IPS-NIHi11 (cell line): ENCODE measurements at regions not wholly inside any gene's neighbourhood (a gene's known extent, or its start where the extent isn't known, plus 50 kb on each side); places are given as distances from the start of the nearest gene placed in this dataset.
"Not testable (repeated sequence)": the region's sequence is repeated elsewhere in the genome, so short reads cannot be mapped to it uniquely, and the experiment has no call there.

Experiments used
- DNase-seq: peaks from one replicate; pipeline ENCODE4 v3.0.0; 2012; ENCODE audit warnings: mixed read lengths, low spot score

GRCh38 chr12:7591531-7591930, 74.2 kb downstream of the APOBEC1 start:
- no peak for DNase-seq

GRCh38 chr12:7590085-7590484, 75.6 kb downstream of the APOBEC1 start:
- not testable (repeated sequence) for DNase-seq

GRCh38 chr12:7588742-7589329, 76.9 kb downstream of the APOBEC1 start:
- DNase-seq, result peak; percentile 46

GRCh38 chr12:7584137-7584536, 80.6 kb upstream of the CD163 start:
- not testable (repeated sequence) for DNase-seq

GRCh38 chr12:7583471-7583870, 79.9 kb upstream of the CD163 start:
- no peak for DNase-seq

GRCh38 chr12:7582796-7583195, 79.2 kb upstream of the CD163 start:
- DNase-seq, result no peak

GRCh38 chr12:7581625-7582024, 78.0 kb upstream of the CD163 start:
- no peak for DNase-seq

- no peak for DNase-seq
Observed at GRCh38 chr12:7581046-7581445, 77.5 kb upstream of the CD163 start.

- no peak for DNase-seq
Observed at GRCh38 chr12:7571257-7571656, 67.7 kb upstream of the CD163 start.

- no peak for DNase-seq
Observed at GRCh38 chr12:7557227-7557626, 53.6 kb upstream of the CD163 start.

GRCh38 chr12:7555752-7556151, 52.2 kb upstream of the CD163 start:
- DNase-seq, result no peak

- not testable (repeated sequence) for DNase-seq
Observed at GRCh38 chr12:7554831-7555230, 51.3 kb upstream of the CD163 start.
